ENCODE measurements at regions not wholly inside any gene's neighbourhood (a gene's known extent, or its start where the extent isn't known, plus 50 kb on each side); places are given as distances from the start of the nearest gene placed in this dataset.
"Not testable (repeated sequence)": the region's sequence is repeated elsewhere in the genome, so short reads cannot be mapped to it uniquely, and the experiment has no call there.

GRCh38 chr6:68195753-68196152 is 439.3 kb upstream of the ADGRB3 start:
- not testable (repeated sequence) for H3K4me2 ChIP-seq (ENCODE audit: low read depth, low read length, poor library complexity, severe bottlenecking); H3K27ac ChIP-seq (ENCODE audit: low read length); H3K36me3 ChIP-seq (ENCODE audit: insufficient read depth, low read length); H3K27me3 ChIP-seq (ENCODE audit: low read length); H3K9me3 ChIP-seq (ENCODE audit: low read length); H2AFZ ChIP-seq (ENCODE audit: low read length); H3K4me3 ChIP-seq (ENCODE audit: low read length); H3K9me2 ChIP-seq (replicated peaks; ENCODE audit: insufficient read depth, low read length); H3K4me1 ChIP-seq (ENCODE audit: low read length); DNase-seq; H3K9ac ChIP-seq (ENCODE audit: low read length); H3K79me2 ChIP-seq (ENCODE audit: low read length); H4K20me1 ChIP-seq (ENCODE audit: insufficient read depth, low read depth, low read length)

GRCh38 chr6:68194846-68195478 is 440.1 kb upstream of the ADGRB3 start:
- no peaks in the 10 kb centered on the region; the same call in 1 of the 2 replicates for H3K4me1 ChIP-seq (ENCODE audit: low read length)
- H3K4me3 ChIP-seq (ENCODE audit: low read length) = no peak overlapping the region
- no peak overlapping the region for H3K4me2 ChIP-seq (ENCODE audit: low read depth, low read length, poor library complexity, severe bottlenecking)
- H4K20me1 ChIP-seq (ENCODE audit: insufficient read depth, low read depth, low read length) = no peaks in the 10 kb centered on the region
- no peaks in the 10 kb centered on the region for H3K9me3 ChIP-seq (ENCODE audit: low read length)
- no peak overlapping the region for H3K27ac ChIP-seq (ENCODE audit: low read length)
- no peak overlapping the region for H2AFZ ChIP-seq (ENCODE audit: low read length)
- no peaks in the 10 kb centered on the region for H3K9me2 ChIP-seq (replicated peaks; ENCODE audit: insufficient read depth, low read length)
- no peak for DNase-seq
- H3K36me3 ChIP-seq (ENCODE audit: insufficient read depth, low read length) = no peaks in the 10 kb centered on the region
- H3K27me3 ChIP-seq (ENCODE audit: low read length) = no peaks in the 10 kb centered on the region
- H3K9ac ChIP-seq (ENCODE audit: low read length) = no peak overlapping the region
- H3K79me2 ChIP-seq (ENCODE audit: low read length) = no peaks in the 10 kb centered on the region

GRCh38 chr6:68192988-68193387 is 442.1 kb upstream of the ADGRB3 start:
- no peaks in the 10 kb centered on the region for H3K27me3 ChIP-seq (ENCODE audit: low read length)
- DNase-seq = no peak

DNA sequence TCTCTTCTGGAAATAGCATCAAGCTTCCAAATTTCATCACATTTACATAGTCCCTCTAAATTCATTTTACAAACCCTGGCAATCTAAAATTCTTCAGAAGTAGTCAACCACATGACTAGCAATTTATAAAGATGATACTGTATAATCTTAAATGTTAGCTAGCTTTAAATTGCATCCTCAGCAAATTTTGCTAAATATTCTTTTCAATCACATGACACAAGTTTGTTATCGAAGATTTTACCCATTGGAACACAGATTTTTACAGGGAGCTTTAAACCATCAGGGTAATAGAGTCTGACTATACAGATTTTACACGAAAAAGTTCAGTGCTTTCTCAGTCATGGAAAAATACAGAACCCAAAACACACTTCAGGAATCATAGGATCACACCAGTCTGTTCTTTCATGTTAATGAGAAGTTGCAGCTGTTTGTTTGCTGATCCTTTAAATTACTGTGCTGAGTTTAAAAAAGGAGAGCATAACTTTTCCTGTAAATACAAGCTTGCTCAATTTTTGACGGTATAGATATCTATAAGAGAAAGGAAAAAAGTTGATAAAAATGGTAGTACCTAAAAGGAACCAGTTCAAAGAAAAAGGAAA is 445.8 kb upstream of the ADGRB3 start:
- no peaks in the 10 kb centered on the region; the same call in 1 of the 2 replicates for H3K9me2 ChIP-seq (replicated peaks; ENCODE audit: insufficient read depth, low read length)
- H3K4me1 ChIP-seq (ENCODE audit: low read length) = no peaks in the 10 kb centered on the region
- H3K4me2 ChIP-seq (ENCODE audit: low read depth, low read length, poor library complexity, severe bottlenecking) = no peak overlapping the region
- no peak overlapping the region for H3K9ac ChIP-seq (ENCODE audit: low read length)
- no peaks in the 10 kb centered on the region for H3K36me3 ChIP-seq (ENCODE audit: insufficient read depth, low read length)
- no peaks in the 10 kb centered on the region for H3K9me3 ChIP-seq (ENCODE audit: low read length)
- H3K27me3 ChIP-seq (ENCODE audit: low read length) = no peaks in the 10 kb centered on the region
- no peaks in the 10 kb centered on the region for H4K20me1 ChIP-seq (ENCODE audit: insufficient read depth, low read depth, low read length)
- no peak overlapping the region; the same call in 1 of the 2 replicates for H2AFZ ChIP-seq (ENCODE audit: low read length)
- DNase-seq = no peak
- no peak overlapping the region for H3K4me3 ChIP-seq (ENCODE audit: low read length)
- H3K79me2 ChIP-seq (ENCODE audit: low read length) = no peaks in the 10 kb centered on the region
- no peak overlapping the region for H3K27ac ChIP-seq (ENCODE audit: low read length)

More at GRCh38 chr6:68192988-68193387, 442.1 kb upstream of the ADGRB3 start:
- Histone ChIP-seq H3K27ac (ENCODE audit: low read length) (no peak overlapping the region), H3K4me2 (ENCODE audit: low read depth, low read length, poor library complexity, severe bottlenecking) (no peak overlapping the region), H4K20me1 (ENCODE audit: insufficient read depth, low read depth, low read length) (no peaks in the 10 kb centered on the region), H3K4me3 (ENCODE audit: low read length) (no peak overlapping the region), H3K79me2 (ENCODE audit: low read length) (no peaks in the 10 kb centered on the region), H3K36me3 (ENCODE audit: insufficient read depth, low read length) (no peaks in the 10 kb centered on the region), H2AFZ (ENCODE audit: low read length) (no peak overlapping the region), H3K9ac (ENCODE audit: low read length) (no peak overlapping the region), H3K9me3 (ENCODE audit: low read length) (no peaks in the 10 kb centered on the region), H3K9me2 (replicated peaks; ENCODE audit: insufficient read depth, low read length) (no peaks in the 10 kb centered on the region), H3K4me1 (ENCODE audit: low read length) (no peaks in the 10 kb centered on the region; the same call in 1 of the 2 replicates)

GRCh38 chr6:68186870-68187269 is 448.2 kb upstream of the ADGRB3 start:
- no peak overlapping the region for H2AFZ ChIP-seq (ENCODE audit: low read length)
- no peak overlapping the region for H3K9ac ChIP-seq (ENCODE audit: low read length)
- H3K4me1 ChIP-seq (ENCODE audit: low read length) = no peaks in the 10 kb centered on the region
- H3K36me3 ChIP-seq (ENCODE audit: insufficient read depth, low read length) = no peaks in the 10 kb centered on the region
- H3K79me2 ChIP-seq (ENCODE audit: low read length) = no peaks in the 10 kb centered on the region
- H3K9me2 ChIP-seq (replicated peaks; ENCODE audit: insufficient read depth, low read length) = no peaks in the 10 kb centered on the region; the same call in 1 of the 2 replicates
- no peak overlapping the region for H3K4me2 ChIP-seq (ENCODE audit: low read depth, low read length, poor library complexity, severe bottlenecking)
- H4K20me1 ChIP-seq (ENCODE audit: insufficient read depth, low read depth, low read length) = no peaks in the 10 kb centered on the region
- no peak overlapping the region for H3K27ac ChIP-seq (ENCODE audit: low read length)
- DNase-seq = no peak
- no peaks in the 10 kb centered on the region for H3K9me3 ChIP-seq (ENCODE audit: low read length)
- no peaks in the 10 kb centered on the region for H3K27me3 ChIP-seq (ENCODE audit: low read length)
- no peak overlapping the region for H3K4me3 ChIP-seq (ENCODE audit: low read length)

- no peak for DNase-seq
- no peak overlapping the region for H3K4me2 ChIP-seq (ENCODE audit: low read depth, low read length, poor library complexity, severe bottlenecking)
- no peaks in the 10 kb centered on the region for H4K20me1 ChIP-seq (ENCODE audit: insufficient read depth, low read depth, low read length)
- no peaks in the 10 kb centered on the region for H3K36me3 ChIP-seq (ENCODE audit: insufficient read depth, low read length)
- H3K9me2 ChIP-seq (replicated peaks; ENCODE audit: insufficient read depth, low read length) = no peaks in the 10 kb centered on the region; the same call in 1 of the 2 replicates
- no peaks in the 10 kb centered on the region for H3K79me2 ChIP-seq (ENCODE audit: low read length)
- H3K9me3 ChIP-seq (ENCODE audit: low read length) = no peaks in the 10 kb centered on the region
- no peak overlapping the region for H3K9ac ChIP-seq (ENCODE audit: low read length)
- H3K27me3 ChIP-seq (ENCODE audit: low read length) = no peaks in the 10 kb centered on the region
- no peak overlapping the region for H3K27ac ChIP-seq (ENCODE audit: low read length)
- H3K4me1 ChIP-seq (ENCODE audit: low read length) = no peaks in the 10 kb centered on the region
- H3K4me3 ChIP-seq (ENCODE audit: low read length) = no peak overlapping the region
- no peak overlapping the region for H2AFZ ChIP-seq (ENCODE audit: low read length)
These were observed 452.7 kb upstream of the ADGRB3 start for GRCh38 chr6:68182386-68182785.

- H3K27me3 ChIP-seq (ENCODE audit: low read length); DNase-seq: not testable (repeated sequence)
These were observed 454.1 kb upstream of the ADGRB3 start for GRCh38 chr6:68181027-68181426.

DNA sequence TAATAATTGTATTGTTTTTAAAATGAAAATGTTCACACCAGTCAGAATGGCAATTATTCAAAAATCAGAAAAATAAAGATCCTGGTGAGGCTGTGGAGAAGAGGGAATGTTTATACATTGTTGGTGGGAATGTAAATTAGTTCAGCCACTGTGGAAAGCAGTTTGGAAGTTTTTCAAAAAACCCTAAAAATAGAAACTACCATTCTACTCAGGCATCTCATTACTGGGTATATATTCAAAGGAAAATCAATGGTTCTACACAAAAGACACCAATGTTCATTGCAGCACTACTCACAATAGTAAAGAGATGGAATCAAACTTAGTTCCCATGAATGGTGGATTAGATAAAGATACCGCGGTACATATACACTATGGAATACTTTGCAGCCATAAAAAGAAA is 461.5 kb upstream of the ADGRB3 start:
- no peaks in the 10 kb centered on the region for H3K79me2 ChIP-seq (ENCODE audit: low read length)
- no peak overlapping the region for H3K9ac ChIP-seq (ENCODE audit: low read length)
- H3K4me3 ChIP-seq (ENCODE audit: low read length) = no peak overlapping the region
- H3K27ac ChIP-seq (ENCODE audit: low read length) = no peak overlapping the region
- H3K36me3 ChIP-seq (ENCODE audit: insufficient read depth, low read length) = no peaks in the 10 kb centered on the region
- no peaks in the 10 kb centered on the region for H3K27me3 ChIP-seq (ENCODE audit: low read length)
- H3K4me2 ChIP-seq (ENCODE audit: low read depth, low read length, poor library complexity, severe bottlenecking) = no peak overlapping the region
- no peaks in the 10 kb centered on the region for H3K9me2 ChIP-seq (replicated peaks; ENCODE audit: insufficient read depth, low read length)
- no peaks in the 10 kb centered on the region for H3K4me1 ChIP-seq (ENCODE audit: low read length)
- DNase-seq = no peak
- H4K20me1 ChIP-seq (ENCODE audit: insufficient read depth, low read depth, low read length) = no peaks in the 10 kb centered on the region
- H3K9me3 ChIP-seq (ENCODE audit: low read length) = no peaks in the 10 kb centered on the region
- H2AFZ ChIP-seq (ENCODE audit: low read length) = no peak overlapping the region

More at GRCh38 chr6:68181027-68181426, 454.1 kb upstream of the ADGRB3 start:
- H3K4me1 ChIP-seq (ENCODE audit: low read length); H3K9me3 ChIP-seq (ENCODE audit: low read length); H3K9me2 ChIP-seq (replicated peaks; ENCODE audit: insufficient read depth, low read length); H3K79me2 ChIP-seq (ENCODE audit: low read length); H2AFZ ChIP-seq (ENCODE audit: low read length); H3K27ac ChIP-seq (ENCODE audit: low read length); H3K36me3 ChIP-seq (ENCODE audit: insufficient read depth, low read length); H3K9ac ChIP-seq (ENCODE audit: low read length); H4K20me1 ChIP-seq (ENCODE audit: insufficient read depth, low read depth, low read length); H3K4me2 ChIP-seq (ENCODE audit: low read depth, low read length, poor library complexity, severe bottlenecking); H3K4me3 ChIP-seq (ENCODE audit: low read length): not testable (repeated sequence)

Measured in Karpas-422 (cell line).